NCI-H1417 treated with DMSO at 0.1 percent for 48 hours (cell line): ENCODE measurements at regions not wholly inside any gene's neighbourhood (a gene's known extent, or its start where the extent isn't known, plus 50 kb on each side); places are given as distances from the start of the nearest gene placed in this dataset.

Experiments
- DNase-seq: peaks from one replicate; lab custom pipeline; 2025; lab: John Stamatoyannopoulos, UW

DNA sequence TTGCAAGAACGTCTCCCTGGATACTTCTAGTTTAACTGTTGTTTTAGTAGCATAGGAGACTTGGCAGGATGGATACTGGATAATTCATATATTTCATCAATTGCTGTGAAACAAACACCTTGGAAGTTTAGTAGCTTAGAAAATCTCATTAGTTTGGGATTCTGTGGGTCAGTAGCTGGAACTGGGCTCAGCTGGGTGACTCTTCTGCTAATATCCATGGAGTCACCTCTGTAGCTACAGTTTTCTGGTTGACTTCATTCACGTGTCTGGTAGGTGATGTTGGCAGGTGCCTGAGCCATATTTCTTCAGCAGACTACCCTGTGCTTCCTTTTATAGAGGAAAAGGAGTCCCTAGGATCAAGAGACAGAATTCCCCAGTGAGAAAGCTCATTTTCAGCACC lies 208.9 kb upstream of the PFKP start:
- DNase-seq, result no peak

DNA sequence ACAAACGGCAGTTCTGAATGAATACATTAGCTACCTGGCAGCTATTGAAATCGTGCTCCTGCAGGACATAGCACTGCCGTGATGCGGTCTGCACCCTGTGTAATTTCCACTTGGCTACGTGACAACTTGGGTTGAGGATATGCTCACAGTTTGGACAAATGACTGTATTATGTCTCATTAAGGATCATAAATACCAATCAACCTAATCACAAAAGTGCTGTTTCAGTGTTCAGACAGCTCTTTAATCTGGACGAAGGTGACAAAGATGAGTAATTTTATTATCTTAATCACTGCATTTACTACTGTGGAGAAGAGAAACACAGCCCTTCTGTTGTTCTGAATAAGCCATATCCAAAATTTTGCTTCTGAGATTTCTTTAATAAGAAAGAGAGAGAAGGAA lies 210.8 kb upstream of the PFKP start:
- no peak for DNase-seq

DNA sequence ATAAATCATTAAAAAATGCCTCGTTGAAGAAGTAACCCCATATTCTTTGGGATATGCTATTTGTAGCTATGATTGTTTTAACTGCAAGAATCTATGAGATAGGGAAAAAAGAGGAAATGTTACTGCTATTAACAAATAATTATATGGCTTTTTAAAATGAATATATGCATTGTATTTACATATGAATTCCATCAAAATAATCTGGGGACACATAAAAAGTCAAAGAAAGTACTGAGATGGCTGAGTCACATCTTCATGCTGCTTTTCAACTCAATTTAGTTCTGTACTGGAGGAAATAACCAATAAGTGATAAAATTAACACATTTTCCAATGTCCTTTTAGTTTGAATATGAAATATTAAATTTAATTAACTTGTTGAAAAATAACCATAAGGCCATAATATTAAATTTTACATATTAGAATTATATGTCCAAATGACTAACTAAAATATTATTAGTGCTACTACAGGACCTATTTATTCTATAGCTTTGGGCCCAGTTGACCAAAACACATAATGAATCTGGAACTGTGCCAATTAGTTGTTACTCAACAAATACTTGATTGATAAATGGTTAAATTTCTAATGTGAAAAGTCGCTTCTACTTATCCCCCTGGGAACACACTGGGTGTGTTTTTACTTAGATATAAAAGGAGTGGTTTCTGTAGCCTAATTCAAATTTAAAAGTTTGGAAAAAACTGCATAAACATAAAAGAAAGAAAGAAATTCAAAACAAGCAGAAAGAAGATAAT lies 214.6 kb upstream of the PFKP start:
- DNase-seq, result no peak

DNA sequence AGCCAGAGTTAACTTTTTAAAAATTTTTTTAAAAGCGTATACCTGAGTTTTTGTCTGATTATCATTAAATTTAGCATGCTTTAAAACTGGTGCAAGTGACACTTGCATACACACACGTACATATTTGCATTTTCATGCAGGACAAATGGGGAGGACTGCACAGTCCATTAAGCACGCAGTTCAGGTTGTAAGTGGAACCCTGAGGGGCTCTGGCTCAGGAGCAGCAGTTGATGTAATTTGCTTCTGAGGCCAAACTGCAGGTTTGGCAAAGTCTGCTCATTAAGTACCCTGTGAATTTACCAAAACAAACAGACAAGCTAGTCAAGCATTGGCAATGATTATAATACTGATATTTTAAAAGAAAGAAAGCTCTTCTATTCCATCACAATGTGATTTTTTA lies 215.8 kb upstream of the PFKP start:
- no peak for DNase-seq

DNA sequence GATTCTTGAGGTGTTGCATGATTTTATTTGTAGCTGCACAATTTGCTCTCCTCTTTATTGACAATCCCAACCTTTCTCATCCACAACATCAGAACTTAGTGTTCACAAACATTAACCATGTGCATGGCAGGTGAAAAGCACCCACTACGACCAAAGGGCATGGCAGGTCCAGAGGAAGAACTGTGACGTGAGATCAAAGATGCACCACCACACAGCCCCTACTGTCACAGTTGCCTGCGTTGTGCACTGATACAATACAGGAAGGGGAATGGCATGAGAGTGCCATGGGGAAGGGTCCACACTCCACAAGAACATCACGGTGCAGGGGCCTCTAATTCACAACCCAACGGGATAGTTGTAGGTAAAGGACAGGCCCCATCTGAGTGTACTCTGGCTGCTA lies 217.1 kb upstream of the PFKP start:
- no peak for DNase-seq

DNA sequence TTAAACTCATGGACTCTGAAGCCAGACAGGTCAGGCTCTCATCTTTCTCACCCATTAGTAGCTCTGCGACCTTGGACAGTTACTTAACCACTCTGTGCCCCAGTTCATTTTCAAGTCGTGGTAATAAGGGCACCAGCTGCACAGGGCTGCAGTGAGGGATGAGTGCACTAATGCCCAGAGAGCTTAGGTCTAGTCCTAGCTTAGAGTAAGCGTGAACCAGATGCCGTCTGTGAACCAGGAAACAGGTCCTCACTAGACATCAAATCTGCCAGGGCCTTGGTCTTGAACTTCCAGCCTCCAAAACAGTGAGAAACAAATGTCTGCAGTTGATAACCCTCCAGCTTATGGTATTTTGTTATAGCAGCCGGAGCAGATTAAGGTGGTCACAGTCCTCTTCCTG lies 222.4 kb upstream of the PFKP start:
- no peak for DNase-seq

DNA sequence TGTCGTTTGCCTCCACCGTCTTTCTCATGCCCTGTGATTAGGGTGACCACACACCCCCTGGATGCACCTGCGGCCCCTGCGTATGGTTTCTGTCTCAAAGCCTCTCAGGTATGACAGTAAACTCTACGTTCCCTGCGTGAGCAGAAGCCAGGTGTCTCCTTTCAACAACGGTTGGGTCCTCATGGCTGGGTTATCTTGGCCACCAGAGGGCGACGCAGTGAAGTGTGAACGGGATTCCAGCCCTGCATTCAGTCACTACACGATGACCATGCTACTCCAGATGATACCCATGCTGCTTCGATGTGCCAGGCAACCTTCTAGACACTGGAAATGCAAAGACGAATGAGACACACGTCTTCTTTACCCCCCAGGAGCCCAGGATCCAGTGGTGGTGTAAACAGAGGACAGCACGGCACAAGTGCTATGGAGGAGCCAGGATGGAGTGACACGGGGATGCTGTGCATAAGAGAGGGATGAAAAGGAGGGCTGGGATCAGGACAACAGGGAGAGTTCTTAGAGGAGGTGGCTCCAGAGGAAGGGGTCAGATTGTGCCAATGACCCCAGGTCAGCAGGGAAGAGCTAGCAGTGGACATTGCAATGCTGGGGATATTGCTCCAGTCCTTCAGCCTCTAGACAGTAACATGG lies 228.1 kb upstream of the PFKP start:
- DNase-seq, result no peak

DNA sequence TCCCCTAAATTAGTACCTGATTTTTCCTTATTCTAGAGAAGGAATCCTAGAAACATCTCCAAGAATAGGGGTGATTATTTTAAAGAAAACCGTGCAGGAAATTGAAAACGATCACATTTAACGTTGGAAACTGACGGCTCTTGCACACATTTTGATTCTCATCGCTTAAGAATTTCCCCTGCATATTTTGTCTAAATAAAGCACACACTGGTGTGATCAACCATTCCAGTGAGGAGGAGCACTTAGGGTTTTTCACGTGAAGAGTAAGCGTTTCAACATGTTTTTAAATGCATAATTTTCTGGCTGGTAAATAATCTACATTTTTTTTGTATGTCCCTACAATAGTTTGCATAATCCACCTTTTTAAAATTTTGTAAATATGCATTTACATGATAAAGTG lies 229.7 kb upstream of the PFKP start:
- no peak for DNase-seq

DNA sequence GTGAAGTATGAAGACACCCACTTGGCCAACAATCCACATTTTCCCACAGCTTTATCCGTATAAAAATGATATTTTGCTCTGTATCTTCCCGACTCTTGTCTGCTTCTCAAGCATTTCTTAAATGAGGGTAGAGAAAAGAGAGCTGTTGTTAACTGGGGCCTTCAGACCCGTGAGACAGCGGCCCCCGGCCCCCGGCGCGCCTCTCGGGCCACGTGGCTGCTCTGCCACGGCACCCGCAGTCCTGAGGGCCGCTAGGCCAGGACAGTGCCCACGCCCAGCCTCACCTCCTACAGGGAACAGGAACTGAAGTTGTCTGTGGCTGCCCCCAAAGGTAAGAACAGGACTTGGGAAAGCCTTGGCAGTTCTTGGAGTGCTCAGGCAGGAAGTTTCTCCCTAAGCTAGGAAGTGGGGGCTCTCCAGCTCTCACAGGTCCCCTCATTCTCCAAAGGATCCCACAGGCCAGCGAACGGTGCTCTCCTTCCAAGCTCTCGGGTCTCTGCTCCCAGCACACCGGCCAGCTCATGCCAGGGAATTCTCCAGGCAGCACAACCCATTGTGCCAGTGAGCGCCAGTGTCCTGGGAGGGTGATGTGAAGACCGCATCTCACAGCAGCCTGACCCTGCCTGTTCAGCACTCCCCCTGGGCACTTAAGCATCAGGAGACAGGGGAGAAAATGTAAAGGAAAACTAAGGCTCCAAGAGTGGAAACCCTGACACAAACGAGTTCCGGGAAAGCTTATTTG lies 230.3 kb upstream of the PFKP start:
- DNase-seq, result no peak

DNA sequence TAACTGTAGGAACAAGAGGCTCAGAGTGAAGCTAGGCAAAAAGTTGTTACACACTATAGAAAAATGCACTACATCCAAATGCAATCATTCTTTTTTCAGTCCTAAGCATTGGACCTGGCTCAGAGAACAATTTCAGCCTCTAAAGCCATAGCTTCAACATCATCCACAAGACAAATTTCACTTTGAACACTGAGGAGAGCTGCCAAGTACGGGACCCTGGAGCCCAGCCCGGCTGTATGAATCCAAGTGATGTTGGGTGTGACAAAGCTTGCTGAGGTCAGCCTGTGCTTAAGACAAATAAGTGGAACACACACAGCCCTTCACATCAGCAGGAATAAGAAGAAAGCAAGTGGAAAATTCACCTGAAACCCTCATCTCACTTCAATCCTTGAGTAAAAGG lies 233.1 kb upstream of the PFKP start:
- no peak for DNase-seq

DNA sequence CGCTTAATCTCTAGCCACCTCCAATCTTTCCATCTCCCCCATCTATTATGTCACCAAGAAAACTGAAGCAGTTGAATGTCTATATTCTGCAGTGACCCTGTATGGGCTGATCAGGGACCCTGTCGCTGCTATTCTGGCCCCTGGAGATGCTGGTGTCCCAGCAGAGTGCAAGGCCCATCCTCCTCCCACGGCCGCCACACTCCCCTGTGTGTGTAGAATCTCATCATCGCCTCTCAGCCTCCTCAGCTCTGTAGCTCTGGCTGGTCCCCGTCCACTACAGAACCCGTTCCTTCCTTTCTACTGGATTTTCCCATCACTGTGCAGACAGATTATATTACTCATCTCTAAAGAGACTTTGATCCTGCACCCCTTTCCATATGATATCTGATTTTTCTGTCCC lies 235.8 kb upstream of the PFKP start:
- DNase-seq, result no peak

DNA sequence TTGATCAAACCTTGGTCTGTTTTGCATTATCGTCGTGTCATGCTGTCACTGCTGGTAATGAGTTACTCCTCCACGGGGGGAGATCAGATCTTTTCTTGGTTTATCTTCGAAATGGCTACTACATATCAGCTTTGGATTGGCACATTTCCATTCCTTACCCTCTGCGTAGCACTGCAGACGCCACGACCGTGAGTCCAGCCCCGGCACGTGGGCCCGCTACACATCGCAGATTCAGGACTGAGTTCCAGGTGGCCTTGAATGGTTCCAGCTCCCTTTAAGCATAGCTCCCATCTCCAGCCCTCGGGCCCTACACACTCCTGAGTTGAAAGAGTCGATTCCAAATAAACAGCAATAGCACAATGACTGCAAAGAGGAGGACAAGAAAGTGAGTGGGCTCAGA lies 238.6 kb upstream of the PFKP start:
- no peak for DNase-seq

DNA sequence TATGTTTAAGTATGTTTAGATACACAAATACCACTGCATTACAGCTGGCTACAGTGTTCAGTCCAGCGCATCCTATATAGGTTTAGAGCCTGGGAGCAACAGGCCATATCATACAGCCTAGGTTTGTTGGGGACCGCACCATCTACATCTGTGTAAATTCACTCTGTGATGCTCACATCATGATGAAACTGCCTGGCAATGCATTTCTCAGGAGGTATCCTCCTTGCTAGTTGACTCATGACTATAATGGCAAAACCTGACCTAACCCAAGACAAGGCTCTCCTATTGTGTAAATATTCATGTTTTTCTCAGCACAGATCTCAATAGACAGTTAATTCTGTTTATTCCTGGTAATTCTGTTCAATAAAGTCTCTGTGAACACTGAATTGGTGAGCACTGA lies 240.7 kb upstream of the PFKP start:
- no peak for DNase-seq

DNA sequence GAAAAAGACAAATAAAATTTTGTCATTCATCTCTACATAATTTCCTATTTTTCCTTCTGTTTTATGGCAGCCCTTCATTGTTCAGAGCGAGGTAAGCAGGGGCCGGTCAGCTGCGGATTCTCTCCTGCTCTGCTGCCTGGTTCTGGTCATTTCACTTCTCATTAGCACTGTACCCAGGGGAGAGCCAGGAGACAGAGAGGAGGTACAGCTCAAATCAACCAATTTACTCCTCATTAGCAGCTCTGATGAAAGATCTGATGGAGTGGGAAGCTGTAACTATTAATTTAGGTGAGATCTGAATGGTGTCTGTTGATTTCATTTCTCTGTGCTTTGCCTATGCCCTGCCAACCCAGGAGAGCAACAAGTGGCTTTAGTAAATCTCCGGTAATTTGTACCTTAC lies 241.5 kb upstream of the PFKP start:
- no peak for DNase-seq

DNA sequence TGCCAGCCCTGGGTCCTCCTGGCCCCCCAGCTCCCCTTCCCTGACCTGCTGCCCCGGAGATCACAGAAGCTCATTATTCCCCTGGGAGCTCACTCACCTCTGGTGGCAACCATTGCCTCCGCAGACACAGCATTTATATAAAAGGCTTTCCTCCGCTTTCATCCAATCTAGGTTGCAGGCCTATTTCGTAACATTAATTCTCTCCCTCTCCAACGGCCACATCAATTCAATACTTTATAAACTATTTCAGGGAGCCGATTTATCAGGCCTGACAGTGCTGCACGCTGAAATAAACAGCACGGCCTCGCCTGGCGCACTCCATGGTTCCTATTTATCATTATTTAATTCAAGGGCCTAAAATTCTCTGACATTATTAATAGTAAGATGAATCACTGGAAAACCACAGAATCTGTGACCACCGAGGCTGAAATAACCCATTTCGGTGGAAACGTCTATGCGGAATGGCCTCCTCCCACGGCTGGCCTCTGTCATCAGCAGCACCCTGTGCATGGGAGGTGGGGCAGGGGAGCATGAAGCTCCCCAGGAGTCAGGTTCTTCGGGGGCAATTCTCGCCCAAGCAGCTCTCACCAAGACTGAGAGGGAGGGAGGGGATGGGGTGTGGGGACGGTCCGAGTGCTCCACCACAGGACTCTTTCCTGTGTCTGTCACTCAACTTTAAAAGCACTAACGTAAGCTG lies 249.3 kb upstream of the PFKP start:
- no peak for DNase-seq

DNA sequence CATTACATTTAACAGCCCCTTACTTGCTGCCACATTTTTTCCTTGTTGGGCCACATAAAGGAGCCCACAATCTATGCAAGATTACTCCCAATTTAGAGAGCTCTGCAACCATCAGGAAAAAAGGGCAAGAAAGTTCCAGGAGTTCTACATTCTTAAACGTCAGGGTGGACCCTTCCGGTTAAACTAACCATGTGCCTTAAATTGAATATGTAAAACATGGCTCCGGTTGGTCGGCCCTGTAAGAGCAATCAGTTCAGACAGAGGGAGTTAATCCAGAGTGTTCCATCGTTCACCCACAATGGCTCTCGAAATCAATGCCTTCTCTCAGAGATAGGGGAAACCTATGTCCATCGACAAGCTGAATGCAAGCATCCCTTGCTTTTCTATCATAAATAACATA lies 253.7 kb upstream of the PFKP start:
- no peak for DNase-seq

DNA sequence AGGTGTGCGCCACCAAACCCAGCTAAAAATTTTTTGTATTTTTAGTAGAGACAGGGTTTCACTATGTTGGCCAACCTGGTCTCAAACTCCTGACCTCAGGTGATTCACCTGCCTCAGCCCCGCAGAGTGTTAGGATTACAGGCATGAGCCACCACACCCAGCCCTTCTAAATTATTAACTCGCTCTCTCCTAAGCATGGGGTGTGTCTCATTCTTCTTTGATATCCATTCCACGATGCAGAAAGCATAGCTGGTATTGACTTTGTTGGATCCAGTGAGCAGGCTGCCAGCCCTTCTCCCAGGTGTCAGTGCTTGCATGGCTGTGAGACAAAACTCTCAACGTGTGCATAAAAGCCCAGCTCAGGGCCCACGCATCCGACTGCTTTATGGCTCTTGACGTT lies 254.1 kb upstream of the PFKP start:
- no peak for DNase-seq

DNA sequence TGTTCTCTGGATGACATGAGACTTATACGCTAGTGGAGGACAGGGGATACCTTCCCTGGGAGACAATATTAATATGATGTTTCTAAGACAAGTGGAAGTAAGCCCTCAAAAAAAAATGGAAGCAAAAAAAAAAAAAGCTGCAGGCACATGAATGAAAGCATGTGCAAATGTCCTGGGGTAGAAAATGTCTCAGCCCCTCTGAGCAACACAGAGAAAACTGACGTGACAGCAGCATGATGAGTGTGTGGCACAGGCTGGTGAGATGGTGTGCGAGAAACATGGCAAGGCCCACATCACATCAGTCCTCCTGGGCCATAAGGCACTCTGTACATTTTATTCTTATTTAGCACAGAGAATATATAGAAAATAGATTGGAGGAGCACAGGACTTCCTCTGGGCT lies 254.7 kb upstream of the PFKP start:
- DNase-seq, result no peak

DNA sequence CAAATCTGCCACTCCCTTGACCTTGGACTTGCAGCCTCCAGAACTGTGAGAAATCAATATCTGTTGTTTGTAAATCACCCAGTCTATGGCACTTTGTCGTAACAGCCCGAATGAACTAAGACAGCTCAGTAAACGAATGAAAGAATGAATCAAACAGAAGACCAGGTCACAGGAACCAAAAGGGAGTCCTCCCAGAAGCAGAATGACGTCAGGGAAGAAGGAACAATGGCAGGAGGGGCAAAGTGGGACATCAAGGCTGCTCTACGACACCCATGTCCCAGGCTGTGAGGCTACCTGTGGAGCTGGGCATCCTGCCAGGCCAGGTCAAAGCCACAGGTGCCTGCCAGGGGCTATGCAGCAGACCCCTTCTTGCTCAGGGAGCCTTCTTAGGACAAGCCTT lies 267.2 kb upstream of the PFKP start:
- DNase-seq, result no peak

DNA sequence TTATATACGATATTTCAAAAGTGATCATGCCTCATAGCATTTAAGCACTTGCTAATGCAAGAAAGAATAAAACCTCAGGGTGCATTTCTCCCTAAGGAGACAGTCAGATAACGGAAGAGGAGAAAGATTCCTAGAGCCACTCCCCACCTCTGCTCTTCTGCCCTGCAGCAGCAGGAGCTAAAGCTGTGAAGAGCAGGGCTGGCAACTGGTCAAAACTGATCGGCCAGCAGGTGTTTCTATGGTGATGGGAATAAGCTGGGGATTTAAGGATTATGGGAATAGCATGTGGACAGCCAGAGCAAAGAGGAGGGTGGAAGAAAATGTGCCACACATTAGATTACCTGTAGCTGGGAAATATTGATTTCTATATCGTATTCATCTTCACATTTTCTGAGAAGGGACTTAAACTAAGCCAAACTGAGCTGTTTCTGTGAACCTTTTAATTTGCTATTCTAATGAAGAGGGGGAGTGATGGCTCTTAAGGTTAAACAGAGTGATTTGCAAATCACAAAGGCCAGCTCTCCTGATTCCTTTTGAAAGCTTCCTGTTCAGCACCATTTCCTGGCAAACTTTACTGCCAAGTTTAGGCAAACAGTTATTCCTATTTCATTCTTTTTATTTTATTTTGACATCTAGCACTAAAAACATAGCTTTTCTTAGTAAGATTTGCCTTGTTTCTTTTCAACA lies 268.9 kb upstream of the PFKP start:
- DNase-seq, result no peak

DNA sequence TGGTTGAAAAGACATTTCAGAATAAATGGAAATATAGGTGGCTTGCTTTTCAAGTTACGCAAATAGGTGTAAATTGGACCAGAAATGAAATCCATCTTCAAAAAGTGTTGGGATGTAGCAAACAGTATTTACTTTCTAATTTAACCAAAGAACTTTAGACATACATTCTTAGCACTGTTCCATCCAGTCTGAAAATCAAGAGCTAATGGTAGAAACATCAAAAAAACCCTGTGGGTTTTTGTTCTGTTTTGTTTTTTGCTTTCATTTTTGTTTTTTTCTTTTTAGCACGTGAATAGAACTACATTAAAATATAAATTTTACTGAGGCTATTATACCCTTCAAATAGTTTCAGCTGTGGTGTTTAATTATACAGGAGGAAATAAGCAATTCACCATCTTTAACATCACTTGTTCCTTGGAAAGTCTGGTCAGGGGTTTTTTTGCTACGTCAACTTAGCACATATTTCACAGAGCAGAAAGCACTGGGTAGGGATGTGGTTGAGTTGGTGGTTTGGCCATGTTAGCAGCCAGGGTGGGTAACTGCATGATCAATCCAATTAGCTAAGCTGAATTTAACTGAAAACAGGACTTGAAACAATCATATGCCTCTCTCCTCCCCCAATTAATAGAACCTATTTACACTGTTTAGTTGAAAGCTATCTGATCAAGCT lies 275.4 kb upstream of the PFKP start:
- no peak for DNase-seq
